GM12891 (cell line): ENCODE measurements at regions not wholly inside any gene's neighbourhood (a gene's known extent, or its start where the extent isn't known, plus 50 kb on each side); places are given as distances from the start of the nearest gene placed in this dataset.

Experiments
- PAX5 ChIP-seq: IDR thresholded peaks from 2 replicates; pipeline ENCODE4 v1.6.1; 2011; ENCODE audit warnings: low read length, moderate library complexity, mild to moderate bottlenecking; ENCODE audit not compliant: insufficient read depth, severe bottlenecking
- POLR2A ChIP-seq: IDR thresholded peaks from 2 replicates; pipeline ENCODE4 v1.6.1; 2011; ENCODE audit warnings: low read depth, low read length, control low read depth
- POLR2AphosphoS5 ChIP-seq: IDR thresholded peaks from 2 replicates; pipeline ENCODE4 v1.6.1; 2011; ENCODE audit warnings: low read depth, low read length, control low read depth
- POU2F2 ChIP-seq: IDR thresholded peaks from 2 replicates; pipeline ENCODE4 v1.6.1; 2011; ENCODE audit warnings: low read depth, mild to moderate bottlenecking, control low read depth, low read length, moderate library complexity
- TAF1 ChIP-seq: IDR thresholded peaks from 2 replicates; pipeline ENCODE4 v1.6.1; 2011; ENCODE audit warnings: low read depth, low read length, control low read depth

DNA sequence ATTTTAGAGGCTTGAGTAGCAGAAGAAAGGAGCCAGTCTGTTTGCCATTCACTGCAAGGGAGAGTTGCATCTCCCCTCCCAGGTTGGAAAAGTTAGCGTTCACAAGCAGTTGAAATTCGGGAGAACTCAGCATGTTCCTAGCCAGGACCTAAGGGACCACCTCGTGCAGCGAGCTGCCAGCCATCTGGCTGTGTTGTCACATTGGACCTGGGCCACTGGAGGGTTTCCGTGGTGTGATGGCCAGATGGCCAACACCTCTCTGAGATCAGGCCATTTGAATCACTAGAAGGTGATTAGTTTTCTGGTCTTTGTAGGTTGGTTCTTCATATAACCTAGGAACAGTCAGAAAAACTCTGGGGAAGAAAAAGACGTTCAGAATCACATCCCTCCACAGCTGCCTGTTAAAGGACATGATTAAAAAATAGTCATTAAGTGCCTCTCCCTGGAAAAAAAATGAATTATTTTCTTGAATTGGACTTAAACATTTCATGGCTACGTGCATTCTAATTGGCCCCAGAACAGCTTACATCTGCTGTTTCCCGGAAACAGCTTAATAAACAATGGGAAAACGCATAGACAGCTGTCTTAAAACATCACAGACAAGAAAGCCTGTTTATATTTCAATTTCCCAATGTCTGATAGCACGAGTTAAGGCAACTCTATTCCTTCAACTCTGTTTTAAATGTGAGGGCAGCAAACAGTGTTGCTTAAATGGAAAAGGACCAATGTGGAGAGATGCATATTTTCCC, 303.9 kb downstream of the TENT4A start:
- TF ChIP-seq POLR2A = no peak
- TF ChIP-seq POU2F2 = no peak
- TF ChIP-seq POLR2AphosphoS5 = no peak
- TF ChIP-seq TAF1 = no peak
- no peak for TF ChIP-seq PAX5
